ENCODE measurements at regions not wholly inside any gene's neighbourhood (a gene's known extent, or its start where the extent isn't known, plus 50 kb on each side); places are given as distances from the start of the nearest gene placed in this dataset.

GRCh38 chr15:24865303-24865702 is 89.5 kb upstream of the SNRPN start:
- H3K27ac ChIP-seq: no peak overlapping the region
- no peak for FAIRE-seq
- no peak for ATAC-seq
- H3K4me1 ChIP-seq: no peaks in the 10 kb centered on the region
- no peaks in the 10 kb centered on the region for H3K9me3 ChIP-seq
- POLR2A ChIA-PET: no interaction called here
- H3K4me2 ChIP-seq: no peak overlapping the region
- DNase-seq (ENCODE audit: low read depth in 1 of 2, low spot score in 1 of 2): no peak
- 71% methylated on average over 4 of the region's 4 CpGs for WGBS (ENCODE audit: missing lambda C conversion rate)
- H3K4me3 ChIP-seq: no peak overlapping the region
- TF ChIP-seq SMC3 (IDR thresholded peaks at IDR 0.05): no peak
- TF ChIP-seq PBX3 (IDR thresholded peaks at IDR 0.05): no peak
- no peak for TF ChIP-seq FOSB (CRISPR knock-in tag; IDR thresholded peaks at IDR 0.05)
- TF ChIP-seq PHF8 (IDR thresholded peaks at IDR 0.05; ENCODE audit: borderline replicate concordance, low read depth): no peak
- no peak for TF ChIP-seq HEYL (CRISPR knock-in tag; IDR thresholded peaks at IDR 0.05)
- no peak for TF ChIP-seq E2F6 (IDR thresholded peaks at IDR 0.05; ENCODE audit: borderline replicate concordance, low read depth)
- TF ChIP-seq MYC (IDR thresholded peaks at IDR 0.05; ENCODE audit: borderline replicate concordance, low read length): no peak
- no peak for TF ChIP-seq FOXS1 (CRISPR knock-in tag; IDR thresholded peaks at IDR 0.05)
- TF ChIP-seq ZSCAN20 (CRISPR knock-in tag; IDR thresholded peaks at IDR 0.05): no peak
- no peak for TF ChIP-seq MAFK (IDR thresholded peaks at IDR 0.05; ENCODE audit: partially characterized antibody)
- no peak for TF ChIP-seq CBX8 (IDR thresholded peaks at IDR 0.05)
- no peak for TF ChIP-seq NPAS2 (CRISPR knock-in tag; IDR thresholded peaks at IDR 0.05; ENCODE audit: borderline replicate concordance)
- TF ChIP-seq ESRRA (IDR thresholded peaks at IDR 0.05; ENCODE audit: borderline replicate concordance, low read length): no peak
- no peak for TF ChIP-seq GATA3 (IDR thresholded peaks at IDR 0.05; ENCODE audit: borderline replicate concordance)
- no peak for TF ChIP-seq EHMT2 (IDR thresholded peaks at IDR 0.05; ENCODE audit: low read depth)
- CTCF ChIA-PET: no interaction called here

GRCh38 chr15:24877174-24877573 is 77.6 kb upstream of the SNRPN start:
- no peak for ATAC-seq

GRCh38 chr15:24878153-24878552 is 76.6 kb upstream of the SNRPN start:
- WGBS (ENCODE audit: missing lambda C conversion rate): 62% methylated on average over 36 of the region's 37 CpGs
- no peak overlapping the region for H3K27ac ChIP-seq
- POLR2A ChIA-PET: no interaction called here
- TF ChIP-seq PHF8 (IDR thresholded peaks at IDR 0.05; ENCODE audit: borderline replicate concordance, low read depth) (no peak), BCL3 (IDR thresholded peaks at IDR 0.05) (no peak), PBX3 (IDR thresholded peaks at IDR 0.05) (no peak), SMC3 (IDR thresholded peaks at IDR 0.05) (no peak), TP53 (CRISPR knock-in tag; IDR thresholded peaks at IDR 0.05) (no peak), HMGXB4 (CRISPR knock-in tag; IDR thresholded peaks at IDR 0.05; ENCODE audit: borderline replicate concordance) (no peak), RCOR1 (IDR thresholded peaks at IDR 0.05; ENCODE audit: low read depth, low read length) (no peak), ESRRA (IDR thresholded peaks at IDR 0.05; ENCODE audit: borderline replicate concordance, low read length) (no peak), CHD2 (IDR thresholded peaks at IDR 0.05; ENCODE audit: low read length, partially characterized antibody) (no peak), ZNF302 (CRISPR knock-in tag; IDR thresholded peaks at IDR 0.05) (no peak), EHMT2 (IDR thresholded peaks at IDR 0.05; ENCODE audit: low read depth) (no peak), GATA3 (IDR thresholded peaks at IDR 0.05; ENCODE audit: borderline replicate concordance) (no peak)
- no peak overlapping the region for H3K4me2 ChIP-seq
- DNase-seq (ENCODE audit: low read depth in 1 of 2, low spot score in 1 of 2) (no peak), ATAC-seq (no peak), FAIRE-seq (no peak)
- no peaks in the 10 kb centered on the region for H3K4me1 ChIP-seq
- CTCF ChIA-PET: no interaction called here
- no peak overlapping the region for H3K4me3 ChIP-seq
- no peaks in the 10 kb centered on the region for H3K9me3 ChIP-seq

More at GRCh38 chr15:24877174-24877573, 77.6 kb upstream of the SNRPN start:
- TF ChIP-seq JUN (IDR thresholded peaks at IDR 0.05) (no peak), EHF (CRISPR knock-in tag; IDR thresholded peaks at IDR 0.05) (no peak), HOXB5 (CRISPR knock-in tag; IDR thresholded peaks at IDR 0.05) (no peak), ELK1 (IDR thresholded peaks at IDR 0.05; ENCODE audit: low read depth, low read length) (no peak)
- Histone ChIP-seq H3K27ac (no peak overlapping the region), H3K4me1 (no peaks in the 10 kb centered on the region), H3K4me2 (no peak overlapping the region), H3K9me3 (no peaks in the 10 kb centered on the region), H3K4me3 (no peak overlapping the region)
- WGBS (ENCODE audit: missing lambda C conversion rate): 41% methylated on average over 7 of the region's 7 CpGs
- POLR2A ChIA-PET: no interaction called here
- CTCF ChIA-PET: no interaction called here
- DNase-seq (ENCODE audit: low read depth in 1 of 2, low spot score in 1 of 2) (no peak), FAIRE-seq (no peak)

All from A549 (cell line).